Mesenchymal stem cell (in vitro differentiated cells and primary cell): ENCODE measurements at regions not wholly inside any gene's neighbourhood (a gene's known extent, or its start where the extent isn't known, plus 50 kb on each side); places are given as distances from the start of the nearest gene placed in this dataset.

Experiments
- DNase-seq: peaks from one replicate; pipeline ENCODE4 v3.0.0-alpha.2; 2013
- H2AFZ ChIP-seq: one replicate; pipeline ENCODE4 v1.6.1; 2013; ENCODE audit warnings: low read depth, mild to moderate bottlenecking, control low read depth, inconsistent platforms, low read length, moderate library complexity
- H2AK5ac ChIP-seq: 2 replicates; pipeline ENCODE4 v1.6.1; 2013; ENCODE audit warnings: low read length, moderate library complexity, mild to moderate bottlenecking, inconsistent platforms; ENCODE audit not compliant: severe bottlenecking
- H2BK120ac ChIP-seq: one replicate; pipeline ENCODE4 v1.6.1; 2013; ENCODE audit warnings: low read depth, mild to moderate bottlenecking, inconsistent platforms, low read length, moderate library complexity
- H2BK12ac ChIP-seq, 2 experiments: one replicate each; pipeline ENCODE4 v1.6.1; 2013; ENCODE audit warnings: inconsistent platforms in 2 of 2, low read length in 2 of 2, mild to moderate bottlenecking in 2 of 2, moderate library complexity in 2 of 2, control low read depth in 1 of 2
- H2BK15ac ChIP-seq: one replicate; pipeline ENCODE4 v1.6.1; 2013; ENCODE audit warnings: mild to moderate bottlenecking, low read depth, inconsistent platforms; ENCODE audit not compliant: poor library complexity, severe bottlenecking
- H2BK5ac ChIP-seq: 2 replicates; pipeline ENCODE4 v1.6.1; 2013; ENCODE audit warnings: low read depth, mild to moderate bottlenecking, low read length, control low read depth, inconsistent platforms; ENCODE audit not compliant: poor library complexity, severe bottlenecking
- H3K14ac ChIP-seq, 2 experiments: one replicate each; pipeline ENCODE4 v1.6.1; 2013; ENCODE audit warnings: inconsistent platforms in 2 of 2, low read length in 2 of 2, control low read depth in 1 of 2, mild to moderate bottlenecking in 1 of 2, moderate library complexity in 1 of 2
- H3K18ac ChIP-seq, 2 experiments: one replicate each; pipeline ENCODE4 v1.6.1; 2013; ENCODE audit warnings: inconsistent platforms in 2 of 2, low read length in 2 of 2, control low read depth in 1 of 2, low read depth in 1 of 2, mild to moderate bottlenecking in 1 of 2
- H3K23ac ChIP-seq, 2 experiments: one replicate each; pipeline ENCODE4 v1.6.1; 2013; ENCODE audit warnings: inconsistent platforms in 2 of 2, low read length in 2 of 2, mild to moderate bottlenecking in 2 of 2, moderate library complexity in 2 of 2, control low read depth in 1 of 2
- H3K27ac ChIP-seq: 2 replicates; pipeline ENCODE4 v1.5.1; 2013; ENCODE audit warnings: mild to moderate bottlenecking, moderate library complexity, low read length, control low read depth, inconsistent platforms; ENCODE audit not compliant: poor library complexity, severe bottlenecking
- H3K27me3 ChIP-seq, 2 experiments: 2 replicates each; pipeline versions ENCODE4 v1.6.1 to v1.7.0; 2013; ENCODE audit warnings: low read length in 2 of 2, mild to moderate bottlenecking in 2 of 2, moderate library complexity in 2 of 2, control low read depth in 1 of 2, inconsistent platforms in 1 of 2; ENCODE audit not compliant: control insufficient read depth in 1 of 2, insufficient read depth in 1 of 2
- H3K36me3 ChIP-seq, 2 experiments: 2 replicates each; pipeline versions ENCODE4 v1.6.1 to v1.7.0; 2013; ENCODE audit warnings: low read length in 2 of 2, control low read depth in 1 of 2, inconsistent platforms in 1 of 2, low read depth in 1 of 2, mild to moderate bottlenecking in 1 of 2; ENCODE audit not compliant: insufficient read depth in 2 of 2, control insufficient read depth in 1 of 2
- H3K4ac ChIP-seq, 2 experiments: one replicate each; pipeline ENCODE4 v1.6.1; 2013; ENCODE audit warnings: inconsistent platforms in 2 of 2, low read length in 2 of 2, mild to moderate bottlenecking in 2 of 2, moderate library complexity in 2 of 2, control low read depth in 1 of 2, low read depth in 1 of 2
- H3K4me1 ChIP-seq: 2 replicates; pipeline ENCODE4 v1.6.1; 2013; ENCODE audit warnings: low read depth, low read length, control low read depth; ENCODE audit not compliant: control insufficient read depth, insufficient read depth
- H3K4me2 ChIP-seq: 2 replicates; pipeline ENCODE4 v1.6.1; 2013; ENCODE audit warnings: low read length, mild to moderate bottlenecking, inconsistent platforms; ENCODE audit not compliant: poor library complexity, severe bottlenecking
- H3K4me3 ChIP-seq, 2 experiments: 2 replicates each; pipeline versions ENCODE4 v1.5.1 to v1.7.0; 2013; ENCODE audit warnings: low read length in 2 of 2, mild to moderate bottlenecking in 2 of 2, control low read depth in 1 of 2, low read depth in 1 of 2; ENCODE audit not compliant: insufficient read depth in 1 of 2
- H3K79me1 ChIP-seq: replicated peaks from 2 replicates; pipeline ENCODE4 v1.6.1; 2013; ENCODE audit warnings: mild to moderate bottlenecking, control low read depth, low read length, inconsistent platforms; ENCODE audit not compliant: poor library complexity, severe bottlenecking
- H3K9ac ChIP-seq: 2 replicates; pipeline ENCODE4 v1.7.0; 2013; ENCODE audit warnings: mild to moderate bottlenecking, low read length, moderate library complexity
- H3K9me3 ChIP-seq: 2 replicates; pipeline ENCODE4 v1.7.0; 2013; ENCODE audit warnings: mild to moderate bottlenecking, low read length; ENCODE audit not compliant: control insufficient read depth
- H4K8ac ChIP-seq: one replicate; pipeline ENCODE4 v1.6.1; 2013; ENCODE audit warnings: inconsistent platforms, mild to moderate bottlenecking, low read length, moderate library complexity
- H4K91ac ChIP-seq: one replicate; pipeline ENCODE4 v1.6.1; 2013; ENCODE audit warnings: mild to moderate bottlenecking, low read length, inconsistent platforms
- WGBS: methylation state at CpG from one replicate; pipeline ENCODE4 v1.1.7; 2013; ENCODE audit warnings: mixed read lengths; 5-methylcytosine and 5-hydroxymethylcytosine counted together

- Histone ChIP-seq H2BK120ac (no peak overlapping the region), H3K14ac (no peak overlapping the region), H3K4me3 (no peak overlapping the region), H3K4ac (no peak overlapping the region), H3K4me2 (no peak overlapping the region), H2BK12ac (no peak overlapping the region), H2AK5ac (no peak overlapping the region), H3K23ac (no peak overlapping the region), H3K9me3 (no peaks in the 10 kb centered on the region), H3K4me1 (peaks cover 5% of the 10 kb centered on the region), H3K36me3 (peaks cover 0 to 8% of the 10 kb centered on the region in 2 experiments), H2AFZ (no peak overlapping the region), H3K9ac (no peak overlapping the region), H4K91ac (no peak overlapping the region), H3K27ac (no peak overlapping the region), H3K18ac (no peak overlapping the region), H2BK5ac (no peak overlapping the region), H3K27me3 (no peaks in the 10 kb centered on the region), H4K8ac (no peak overlapping the region), H3K79me1 (no peaks in the 10 kb centered on the region), H2BK15ac (no peak overlapping the region)
- WGBS = 78% methylated on average over 3 of the region's 3 CpGs
- DNase-seq = no peak
Observed at GRCh38 chr5:142527664-142528295, 158.1 kb downstream of the FGF1 start.

GRCh38 chr5:142527234-142527633, 158.7 kb downstream of the FGF1 start:
- no peak overlapping the region for H3K23ac ChIP-seq
- H2BK15ac ChIP-seq = no peak overlapping the region
- no peak for DNase-seq
- H3K79me1 ChIP-seq = no peaks in the 10 kb centered on the region
- H2BK5ac ChIP-seq = no peak overlapping the region
- no peak overlapping the region for H3K4me2 ChIP-seq
- H3K27me3 ChIP-seq = no peaks in the 10 kb centered on the region
- H2BK120ac ChIP-seq = no peak overlapping the region
- peak overlapping the region; percentile 12 for H4K8ac ChIP-seq
- no peaks in the 10 kb centered on the region for H3K9me3 ChIP-seq
- no peak overlapping the region for H3K14ac ChIP-seq
- no peak overlapping the region for H2AK5ac ChIP-seq
- H3K4me3 ChIP-seq = no peak overlapping the region
- H3K9ac ChIP-seq = no peak overlapping the region
- no peak overlapping the region for H3K27ac ChIP-seq
- no peak overlapping the region for H4K91ac ChIP-seq
- H3K4ac ChIP-seq = no peak overlapping the region
- H3K36me3 ChIP-seq = peaks cover 0 to 8% of the 10 kb centered on the region in 2 experiments
- peak overlapping the region in 1 of 2 experiments; percentile 37 for H3K18ac ChIP-seq
- 73% methylated on average over 1 of the region's 1 CpG for WGBS
- H2AFZ ChIP-seq = no peak overlapping the region
- peaks cover 5% of the 10 kb centered on the region for H3K4me1 ChIP-seq
- peak overlapping the region in 1 of 2 experiments; percentile 88 for H2BK12ac ChIP-seq

GRCh38 chr5:142522983-142523382, 162.9 kb downstream of the FGF1 start:
- H3K27ac ChIP-seq = no peak overlapping the region
- no peak overlapping the region for H3K18ac ChIP-seq
- no peak overlapping the region for H2BK12ac ChIP-seq
- H3K9ac ChIP-seq = no peak overlapping the region
- no peak overlapping the region for H3K4ac ChIP-seq
- 68% methylated on average over 3 of the region's 6 CpGs for WGBS
- H3K4me1 ChIP-seq = peaks cover 4% of the 10 kb centered on the region
- no peak overlapping the region for H2BK120ac ChIP-seq
- H2AK5ac ChIP-seq = peak overlapping the region; percentile 75
- H2BK15ac ChIP-seq = no peak overlapping the region
- no peaks in the 10 kb centered on the region for H3K79me1 ChIP-seq
- no peak for DNase-seq
- H3K14ac ChIP-seq = no peak overlapping the region
- H4K8ac ChIP-seq = no peak overlapping the region
- no peak overlapping the region for H3K4me3 ChIP-seq
- H3K27me3 ChIP-seq = no peaks in the 10 kb centered on the region
- H2AFZ ChIP-seq = no peak overlapping the region
- H4K91ac ChIP-seq = peak overlapping the region; percentile 2
- no peak overlapping the region for H2BK5ac ChIP-seq
- H3K36me3 ChIP-seq = no peaks in the 10 kb centered on the region
- H3K9me3 ChIP-seq = no peaks in the 10 kb centered on the region
- no peak overlapping the region for H3K4me2 ChIP-seq
- no peak overlapping the region for H3K23ac ChIP-seq

GRCh38 chr5:142521706-142522105, 164.2 kb downstream of the FGF1 start:
- H3K36me3 ChIP-seq = no peaks in the 10 kb centered on the region
- peaks cover 3% of the 10 kb centered on the region for H3K9me3 ChIP-seq
- no peak overlapping the region for H3K9ac ChIP-seq
- no peak overlapping the region for H3K14ac ChIP-seq
- no peak overlapping the region for H2AFZ ChIP-seq
- peaks cover 2% of the 10 kb centered on the region for H3K4me1 ChIP-seq
- no peak overlapping the region for H2AK5ac ChIP-seq
- no peak overlapping the region for H2BK15ac ChIP-seq
- H2BK120ac ChIP-seq = peak overlapping the region; percentile 49
- H2BK12ac ChIP-seq = no peak overlapping the region
- no peak overlapping the region for H2BK5ac ChIP-seq
- H3K4ac ChIP-seq = no peak overlapping the region
- no peaks in the 10 kb centered on the region for H3K27me3 ChIP-seq
- WGBS = 84% methylated on average over 7 of the region's 7 CpGs
- no peak overlapping the region for H3K27ac ChIP-seq
- no peak for DNase-seq
- no peak overlapping the region for H4K8ac ChIP-seq
- no peak overlapping the region for H4K91ac ChIP-seq
- no peak overlapping the region for H3K23ac ChIP-seq
- H3K4me2 ChIP-seq = no peak overlapping the region
- H3K79me1 ChIP-seq = no peaks in the 10 kb centered on the region
- H3K18ac ChIP-seq = peak overlapping the region; percentile 4 to 62
- no peak overlapping the region for H3K4me3 ChIP-seq
